RWPE2 (cell line): ENCODE measurements at regions not wholly inside any gene's neighbourhood (a gene's known extent, or its start where the extent isn't known, plus 50 kb on each side); places are given as distances from the start of the nearest gene placed in this dataset.

Source experiments
- ATAC-seq: fragments of 200-7000 bp; cut with Tn5 transposase; 3 replicates; pipeline ENCODE4 v1.9.1; 2021; ENCODE audit warnings: low read depth
- DNase-seq: peaks from one replicate; pipeline ENCODE4 v3.0.0-alpha.2; 2020; ENCODE audit warnings: low spot score
- H3K27ac ChIP-seq: fragments of 450-650 bp; 2 replicates; pipeline ENCODE4 v1.5.1; 2017; ENCODE audit warnings: mild to moderate bottlenecking; ENCODE audit not compliant: poor library complexity, severe bottlenecking
- H3K27me3 ChIP-seq: fragments of 250-450 bp; sonication (Bioruptor Pico); 2 replicates; pipeline ENCODE4 v1.5.1; 2021; ENCODE audit warnings: mild to moderate bottlenecking, moderate library complexity; ENCODE audit not compliant: insufficient read depth, poor library complexity, severe bottlenecking
- H3K36me3 ChIP-seq: fragments of 250-450 bp; sonication (Bioruptor Pico); 2 replicates; pipeline ENCODE4 v1.5.1; 2020; ENCODE audit warnings: low read depth, mild to moderate bottlenecking, moderate library complexity
- H3K4me1 ChIP-seq: fragments of 250-450 bp; sonication (Bioruptor Pico); 2 replicates; pipeline ENCODE4 v1.5.1; 2021; ENCODE audit warnings: mild to moderate bottlenecking, moderate library complexity; ENCODE audit not compliant: insufficient read depth, poor library complexity, severe bottlenecking
- H3K4me3 ChIP-seq: fragments of 250-450 bp; sonication (Bioruptor Pico); 2 replicates; pipeline ENCODE4 v1.5.1; 2021; ENCODE audit warnings: mild to moderate bottlenecking, moderate library complexity; ENCODE audit not compliant: severe bottlenecking
- H3K9me3 ChIP-seq: fragments of 250-450 bp; sonication (Bioruptor Pico); 2 replicates; pipeline ENCODE4 v1.5.1; 2021; ENCODE audit warnings: mild to moderate bottlenecking, moderate library complexity; ENCODE audit not compliant: severe bottlenecking
- CTCF ChIP-seq: fragments of 450-650 bp; IDR thresholded peaks from one replicate; pipeline ENCODE4 v1.5.1; 2017; ENCODE audit warnings: mild to moderate bottlenecking, moderate library complexity; ENCODE audit not compliant: poor library complexity, severe bottlenecking

GRCh38 chr5:74028406-74028805 lies 402.4 kb downstream of the ARHGEF28 start:
- no peaks in the 10 kb centered on the region for H3K27me3 ChIP-seq
- ATAC-seq (peak; percentile 98), DNase-seq (peak; percentile 74)
- no peaks in the 10 kb centered on the region for H3K36me3 ChIP-seq
- H3K9me3 ChIP-seq, result no peaks in the 10 kb centered on the region
- peaks cover 26% of the 10 kb centered on the region for H3K4me1 ChIP-seq
- H3K27ac ChIP-seq, result peak overlapping the region; percentile 67
- TF ChIP-seq CTCF, result no peak
- H3K4me3 ChIP-seq, result no peak overlapping the region

GRCh38 chr5:74027732-74028338 lies 401.8 kb downstream of the ARHGEF28 start:
- no peak for TF ChIP-seq CTCF
- Histone ChIP-seq H3K36me3 (no peaks in the 10 kb centered on the region), H3K4me1 (peaks cover 20% of the 10 kb centered on the region), H3K9me3 (no peaks in the 10 kb centered on the region), H3K4me3 (no peak overlapping the region), H3K27me3 (no peaks in the 10 kb centered on the region), H3K27ac (peak overlapping the region; percentile 67)
- no peak for ATAC-seq
- no peak for DNase-seq

GRCh38 chr5:74026310-74026709 lies 400.3 kb downstream of the ARHGEF28 start:
- ATAC-seq, result no peak
- Histone ChIP-seq H3K4me1 (peaks cover 18% of the 10 kb centered on the region), H3K36me3 (no peaks in the 10 kb centered on the region), H3K27me3 (no peaks in the 10 kb centered on the region), H3K27ac (no peak overlapping the region), H3K4me3 (no peak overlapping the region), H3K9me3 (no peaks in the 10 kb centered on the region)
- TF ChIP-seq CTCF, result peak; percentile 7
- DNase-seq, result no peak

GRCh38 chr5:74021126-74021525 lies 395.1 kb downstream of the ARHGEF28 start:
- no peaks in the 10 kb centered on the region for H3K9me3 ChIP-seq
- H3K36me3 ChIP-seq, result no peaks in the 10 kb centered on the region
- no peak for TF ChIP-seq CTCF
- H3K27ac ChIP-seq, result no peak overlapping the region
- H3K27me3 ChIP-seq, result no peaks in the 10 kb centered on the region
- no peak for ATAC-seq
- peaks cover 24% of the 10 kb centered on the region for H3K4me1 ChIP-seq
- no peak overlapping the region for H3K4me3 ChIP-seq
- DNase-seq, result no peak

GRCh38 chr5:74020503-74020902 lies 394.5 kb downstream of the ARHGEF28 start:
- H3K27me3 ChIP-seq, result no peaks in the 10 kb centered on the region
- no peak overlapping the region for H3K4me3 ChIP-seq
- H3K36me3 ChIP-seq, result no peaks in the 10 kb centered on the region
- DNase-seq, result no peak
- TF ChIP-seq CTCF, result no peak
- ATAC-seq, result no peak
- no peaks in the 10 kb centered on the region for H3K9me3 ChIP-seq
- no peak overlapping the region for H3K27ac ChIP-seq
- H3K4me1 ChIP-seq, result peaks cover 24% of the 10 kb centered on the region
